DND-41 (cell line): ENCODE measurements at regions not wholly inside any gene's neighbourhood (a gene's known extent, or its start where the extent isn't known, plus 50 kb on each side); places are given as distances from the start of the nearest gene placed in this dataset.

Experiments
- ATAC-seq: fragments of 200-7000 bp; cut with Tn5 transposase; 3 replicates; pipeline ENCODE4 v1.9.1; 2021; ENCODE audit warnings: low read depth; ENCODE audit not compliant: insufficient read depth
- DNase-seq: peaks from one replicate; pipeline ENCODE4 v3.0.0-alpha.2; 2020
- H2AFZ ChIP-seq: 2 replicates; pipeline ENCODE4 v1.6.0; 2012; ENCODE audit warnings: low read depth, low read length
- H3K27ac ChIP-seq: 2 replicates; pipeline ENCODE4 v1.5.1; 2012; ENCODE audit warnings: low read length, inconsistent platforms
- H3K27me3 ChIP-seq: fragments of 200-600 bp; sonication (generic); 2 replicates; pipeline ENCODE4 v1.6.0; 2012; ENCODE audit warnings: low read length, mild to moderate bottlenecking, inconsistent platforms; ENCODE audit not compliant: insufficient read depth, poor library complexity
- H3K36me3 ChIP-seq: 2 replicates; pipeline ENCODE4 v1.5.1; 2012; ENCODE audit warnings: low read length, inconsistent platforms; ENCODE audit not compliant: insufficient read depth
- H3K4me1 ChIP-seq: 2 replicates; pipeline ENCODE4 v1.5.1; 2012; ENCODE audit warnings: mild to moderate bottlenecking, low read length; ENCODE audit not compliant: insufficient read depth
- H3K4me2 ChIP-seq: 2 replicates; pipeline ENCODE4 v1.6.0; 2012; ENCODE audit warnings: mild to moderate bottlenecking, moderate library complexity, low read length, inconsistent platforms; ENCODE audit not compliant: insufficient read depth
- H3K4me3 ChIP-seq, 2 experiments: fragments of 200-600 bp in 1 of 2; shearing (Covaris generic) in 1 of 2; 2 replicates each; pipeline ENCODE4 v1.5.1; 2012 to 2016; ENCODE audit warnings: inconsistent platforms in 2 of 2, low read length in 2 of 2, mild to moderate bottlenecking in 2 of 2, low read depth in 1 of 2, moderate library complexity in 1 of 2
- H3K79me2 ChIP-seq: 2 replicates; pipeline ENCODE4 v1.6.0; 2012; ENCODE audit warnings: low read length, inconsistent platforms; ENCODE audit not compliant: insufficient read depth
- H3K9ac ChIP-seq: 2 replicates; pipeline ENCODE4 v1.6.0; 2012; ENCODE audit warnings: low read depth, mild to moderate bottlenecking, inconsistent platforms, low read length, moderate library complexity
- H3K9me3 ChIP-seq: 2 replicates; pipeline ENCODE4 v1.5.1; 2012; ENCODE audit warnings: low read length, moderate library complexity, mild to moderate bottlenecking, inconsistent platforms; ENCODE audit not compliant: insufficient read depth, severe bottlenecking
- H4K20me1 ChIP-seq: 2 replicates; pipeline ENCODE4 v1.6.0; 2012; ENCODE audit warnings: low read length; ENCODE audit not compliant: insufficient read depth
- CTCF ChIP-seq: IDR thresholded peaks from 2 replicates; pipeline ENCODE4 v1.5.1; 2012; ENCODE audit warnings: borderline replicate concordance, low read length, moderate library complexity, mild to moderate bottlenecking; ENCODE audit not compliant: poor library complexity, severe bottlenecking; ENCODE audit errors: extremely low read depth
- EZH2 ChIP-seq: IDR thresholded peaks from 3 replicates; pipeline ENCODE4 v1.6.1; 2012; ENCODE audit warnings: borderline replicate concordance, low read depth, mild to moderate bottlenecking, moderate library complexity, low read length, inconsistent platforms; ENCODE audit not compliant: severe bottlenecking

- H3K4me1 ChIP-seq = no peaks in the 10 kb centered on the region
- H3K9me3 ChIP-seq = no peaks in the 10 kb centered on the region
- H3K27ac ChIP-seq = no peak overlapping the region
- H3K36me3 ChIP-seq = no peaks in the 10 kb centered on the region
- TF ChIP-seq CTCF (no peak), EZH2 (no peak)
- no peak overlapping the region for H3K4me2 ChIP-seq
- no peak overlapping the region for H3K4me3 ChIP-seq
- no peak overlapping the region for H2AFZ ChIP-seq
- no peaks in the 10 kb centered on the region for H3K79me2 ChIP-seq
- H4K20me1 ChIP-seq = no peaks in the 10 kb centered on the region
- no peak overlapping the region for H3K9ac ChIP-seq
- no peaks in the 10 kb centered on the region for H3K27me3 ChIP-seq
- DNase-seq (no peak), ATAC-seq (no peak)
These were observed 300.3 kb downstream of the CYRIA start for GRCh38 chr2:16365366-16365765.

- H2AFZ ChIP-seq = no peak overlapping the region
- no peaks in the 10 kb centered on the region for H3K79me2 ChIP-seq
- no peak for TF ChIP-seq CTCF
- TF ChIP-seq EZH2 = no peak
These were observed 302.1 kb downstream of the CYRIA start for GRCh38 chr2:16363581-16363980.

GRCh38 chr2:16362611-16363010, 303.0 kb downstream of the CYRIA start:
- H3K9ac ChIP-seq = no peak overlapping the region
- H3K4me1 ChIP-seq = no peaks in the 10 kb centered on the region
- no peaks in the 10 kb centered on the region for H3K9me3 ChIP-seq
- H2AFZ ChIP-seq = no peak overlapping the region
- H3K4me2 ChIP-seq = no peak overlapping the region
- no peaks in the 10 kb centered on the region for H3K27me3 ChIP-seq
- H3K79me2 ChIP-seq = no peaks in the 10 kb centered on the region
- DNase-seq (no peak), ATAC-seq (no peak)
- TF ChIP-seq EZH2 = no peak
- H3K36me3 ChIP-seq = no peaks in the 10 kb centered on the region
- H3K27ac ChIP-seq = no peak overlapping the region
- H3K4me3 ChIP-seq = no peak overlapping the region
- no peaks in the 10 kb centered on the region for H4K20me1 ChIP-seq

More at GRCh38 chr2:16363581-16363980, 302.1 kb downstream of the CYRIA start:
- Histone ChIP-seq H3K27me3 (no peaks in the 10 kb centered on the region), H3K4me3 (no peak overlapping the region), H3K9me3 (no peaks in the 10 kb centered on the region), H3K4me2 (no peak overlapping the region), H3K4me1 (no peaks in the 10 kb centered on the region), H3K27ac (no peak overlapping the region), H4K20me1 (no peaks in the 10 kb centered on the region), H3K9ac (no peak overlapping the region), H3K36me3 (no peaks in the 10 kb centered on the region)
- DNase-seq = no peak
- no peak for ATAC-seq

GRCh38 chr2:16361261-16361995, 304.2 kb downstream of the CYRIA start:
- H3K36me3 ChIP-seq = no peaks in the 10 kb centered on the region
- TF ChIP-seq EZH2 (no peak), CTCF (no peak)
- no peaks in the 10 kb centered on the region for H3K27me3 ChIP-seq
- H3K4me3 ChIP-seq = no peak overlapping the region
- peaks cover 5% of the 10 kb centered on the region for H3K9me3 ChIP-seq
- H3K27ac ChIP-seq = no peak overlapping the region
- ATAC-seq (no peak), DNase-seq (no peak)
- H3K9ac ChIP-seq = no peak overlapping the region
- H2AFZ ChIP-seq = no peak overlapping the region
- no peaks in the 10 kb centered on the region for H3K79me2 ChIP-seq
- no peaks in the 10 kb centered on the region for H3K4me1 ChIP-seq
- H3K4me2 ChIP-seq = no peak overlapping the region
- no peaks in the 10 kb centered on the region for H4K20me1 ChIP-seq
